ENCODE measurements at regions not wholly inside any gene's neighbourhood (a gene's known extent, or its start where the extent isn't known, plus 50 kb on each side); places are given as distances from the start of the nearest gene placed in this dataset.

DNA sequence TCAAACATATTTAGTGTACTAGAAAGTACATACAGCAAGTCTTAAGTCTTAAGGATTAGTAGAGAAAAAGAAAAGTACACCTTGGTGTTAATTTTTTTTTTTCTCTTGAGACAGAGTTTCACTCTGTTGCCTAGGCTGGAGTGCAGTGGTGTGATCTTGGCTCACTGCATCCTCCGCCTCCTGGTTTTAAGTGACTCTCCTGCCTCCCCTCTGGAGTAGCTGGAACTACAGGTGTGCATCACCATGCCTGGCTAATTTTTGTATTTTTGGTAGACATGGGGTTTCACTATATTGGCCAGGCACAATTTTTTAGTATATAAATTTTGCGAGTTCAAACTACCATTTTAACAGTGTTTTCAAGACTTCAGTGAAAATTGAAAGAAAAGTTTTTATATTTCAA lies 1941.1 kb upstream of the CDH6 start:
- TF ChIP-seq, protein P1, sequence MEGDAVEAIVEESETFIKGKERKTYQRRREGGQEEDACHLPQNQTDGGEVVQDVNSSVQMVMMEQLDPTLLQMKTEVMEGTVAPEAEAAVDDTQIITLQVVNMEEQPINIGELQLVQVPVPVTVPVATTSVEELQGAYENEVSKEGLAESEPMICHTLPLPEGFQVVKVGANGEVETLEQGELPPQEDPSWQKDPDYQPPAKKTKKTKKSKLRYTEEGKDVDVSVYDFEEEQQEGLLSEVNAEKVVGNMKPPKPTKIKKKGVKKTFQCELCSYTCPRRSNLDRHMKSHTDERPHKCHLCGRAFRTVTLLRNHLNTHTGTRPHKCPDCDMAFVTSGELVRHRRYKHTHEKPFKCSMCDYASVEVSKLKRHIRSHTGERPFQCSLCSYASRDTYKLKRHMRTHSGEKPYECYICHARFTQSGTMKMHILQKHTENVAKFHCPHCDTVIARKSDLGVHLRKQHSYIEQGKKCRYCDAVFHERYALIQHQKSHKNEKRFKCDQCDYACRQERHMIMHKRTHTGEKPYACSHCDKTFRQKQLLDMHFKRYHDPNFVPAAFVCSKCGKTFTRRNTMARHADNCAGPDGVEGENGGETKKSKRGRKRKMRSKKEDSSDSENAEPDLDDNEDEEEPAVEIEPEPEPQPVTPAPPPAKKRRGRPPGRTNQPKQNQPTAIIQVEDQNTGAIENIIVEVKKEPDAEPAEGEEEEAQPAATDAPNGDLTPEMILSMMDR (IDR thresholded peaks at IDR 0.05), result peak; percentile 36
- TF ChIP-seq EZH2 (IDR thresholded peaks at IDR 0.05), result no peak
- no peak for TF ChIP-seq EZH2phosphoT487 (IDR thresholded peaks at IDR 0.05)
